Activated CD4-positive, alpha-beta T cell treated with anti-CD3 and anti-CD28 coated beads, Interleukin-2, amount 10 ng/mL, durations not matched to agents 24 days and 14 days (primary cell): ENCODE measurements at regions not wholly inside any gene's neighbourhood (a gene's known extent, or its start where the extent isn't known, plus 50 kb on each side); places are given as distances from the start of the nearest gene placed in this dataset.

Experiments
- DNase-seq: peaks from one replicate; pipeline ENCODE4 v3.0.0; 2022
- H3K27ac Mint-ChIP-seq: one replicate; pipeline ENCODE4 v1.8.0; 2022; ENCODE audit warnings: mild to moderate bottlenecking, mixed read lengths
- H3K27me3 Mint-ChIP-seq: one replicate; pipeline ENCODE4 v1.8.0; 2022; ENCODE audit warnings: mixed read lengths
- H3K36me3 Mint-ChIP-seq: one replicate; pipeline ENCODE4 v1.8.0; 2022; ENCODE audit warnings: low read depth, mild to moderate bottlenecking, mixed read lengths
- H3K4me1 Mint-ChIP-seq: one replicate; pipeline ENCODE4 v1.8.0; 2021; ENCODE audit warnings: mixed read lengths
- H3K4me3 Mint-ChIP-seq: one replicate; pipeline ENCODE4 v1.8.0; 2022; ENCODE audit warnings: mild to moderate bottlenecking, moderate library complexity, mixed read lengths
- H3K9me3 Mint-ChIP-seq: one replicate; pipeline ENCODE4 v1.8.0; 2021; ENCODE audit warnings: mixed read lengths
- intact Hi-C: fragments of 100-400 bp; cut with micrococcal nuclease; formaldehyde crosslinking; loops from one replicate; pipeline ENCODE4 v1.15.1; 2023

DNA sequence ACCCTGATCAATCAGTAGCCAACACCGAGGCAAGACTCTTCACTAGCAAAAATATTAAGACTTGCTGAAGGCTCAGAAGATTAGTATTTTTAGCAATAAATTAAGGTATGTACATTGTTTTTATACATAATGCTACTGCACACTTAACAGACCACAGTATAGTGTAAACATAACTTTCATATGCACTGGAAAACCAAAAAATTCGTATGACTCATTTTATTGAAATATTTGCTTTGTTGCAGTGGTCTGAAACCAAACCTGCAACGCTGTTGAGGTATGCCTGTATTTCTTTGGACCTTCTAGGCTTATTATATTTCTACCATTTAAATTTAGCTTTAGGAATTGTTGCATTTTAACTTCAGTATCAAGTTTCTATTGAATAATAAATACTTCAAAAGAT is 65.8 kb upstream of the BCL9 start:
- Mint-ChIP-seq H3K4me1 (no peaks in the 10 kb centered on the region), H3K27me3 (peaks cover 7% of the 10 kb centered on the region), H3K4me3 (no peak overlapping the region), H3K36me3 (no peaks in the 10 kb centered on the region), H3K9me3 (no peaks in the 10 kb centered on the region), H3K27ac (no peak overlapping the region)
- DNase-seq, result no peak
- intact Hi-C loops, result no loop called here

DNA sequence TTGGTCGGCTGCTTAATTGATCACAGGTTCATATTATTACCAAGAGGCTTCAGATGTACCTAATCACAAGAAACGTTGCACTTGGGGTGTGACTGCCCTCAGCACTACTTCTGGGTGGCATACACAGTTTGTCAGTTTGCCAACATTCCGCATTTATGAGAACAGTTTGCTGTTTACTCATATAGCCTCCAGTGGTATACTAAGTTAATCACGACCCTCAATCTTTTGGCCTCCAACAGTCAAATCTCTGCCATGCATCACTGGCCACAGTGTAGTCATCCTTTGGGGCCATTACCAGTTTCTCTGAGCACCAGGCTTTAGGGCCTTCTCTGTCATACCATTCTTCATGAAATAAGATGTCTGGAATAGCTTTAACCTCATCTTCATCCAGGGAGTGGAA is 62.8 kb upstream of the BCL9 start:
- intact Hi-C loops, result no loop called here

DNA sequence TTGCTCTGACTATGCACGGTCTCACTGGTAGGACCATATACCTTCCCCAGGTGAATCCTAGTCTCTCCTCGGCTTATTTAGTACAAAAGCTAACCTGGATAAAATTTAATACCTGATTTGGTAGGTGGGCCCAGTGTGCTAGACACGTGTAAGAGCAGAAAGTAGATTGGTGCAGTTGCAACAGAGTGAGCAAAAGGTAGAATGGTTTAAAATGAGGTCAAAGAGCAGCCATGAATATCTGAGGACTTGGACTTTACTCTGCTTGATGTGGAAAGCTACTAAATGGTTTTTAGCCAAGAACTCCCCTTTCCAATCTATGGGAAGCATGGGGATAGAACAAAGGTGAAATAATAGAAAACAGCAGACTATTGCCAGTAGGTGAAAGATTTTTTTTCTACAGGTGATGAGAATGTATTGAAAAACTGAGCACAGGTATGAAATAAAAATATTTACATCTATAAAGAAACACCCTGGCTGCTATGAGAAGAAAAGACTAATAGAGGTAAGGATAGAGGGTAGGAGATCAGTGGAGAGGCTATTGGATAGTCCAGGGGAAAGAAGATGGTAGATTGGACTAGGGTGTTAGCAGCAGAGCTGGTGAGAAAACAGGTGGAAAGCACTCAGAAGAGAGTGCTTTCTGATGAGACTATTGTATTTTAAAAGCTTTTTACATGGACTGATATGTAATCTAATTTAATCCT is 61.3 kb upstream of the BCL9 start:
- no peaks in the 10 kb centered on the region for H3K4me1 Mint-ChIP-seq
- no peaks in the 10 kb centered on the region for H3K36me3 Mint-ChIP-seq
- DNase-seq, result no peak
- intact Hi-C loops, result no loop called here
- no peak overlapping the region for H3K27ac Mint-ChIP-seq
- H3K9me3 Mint-ChIP-seq, result no peaks in the 10 kb centered on the region
- peaks cover 9% of the 10 kb centered on the region for H3K27me3 Mint-ChIP-seq
- H3K4me3 Mint-ChIP-seq, result no peak overlapping the region

More for the DNA sequence above, 62.8 kb upstream of the BCL9 start:
- Mint-ChIP-seq H3K9me3 (no peaks in the 10 kb centered on the region), H3K4me3 (no peak overlapping the region), H3K36me3 (no peaks in the 10 kb centered on the region), H3K27ac (no peak overlapping the region), H3K4me1 (no peaks in the 10 kb centered on the region), H3K27me3 (peaks cover 7% of the 10 kb centered on the region)
- no peak for DNase-seq

DNA sequence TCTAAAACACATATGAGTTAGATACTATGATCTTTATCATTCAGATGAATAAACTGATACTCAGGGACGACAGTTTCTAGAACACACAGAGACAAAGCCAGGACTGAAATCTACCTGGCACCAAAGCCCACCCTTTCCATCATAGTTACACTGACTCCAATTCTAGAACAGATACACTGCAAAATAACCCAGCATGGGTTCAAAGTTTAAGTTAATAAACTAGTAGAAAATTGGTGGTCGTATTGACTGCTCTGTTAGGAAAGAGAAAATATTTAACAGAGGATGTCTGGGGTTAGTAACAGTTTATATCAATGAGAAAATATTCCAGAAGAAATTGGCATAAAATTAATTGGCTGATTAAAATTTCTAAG is 60.8 kb upstream of the BCL9 start:
- no peak for DNase-seq
- no peaks in the 10 kb centered on the region for H3K4me1 Mint-ChIP-seq
- intact Hi-C loops, result no loop called here

DNA sequence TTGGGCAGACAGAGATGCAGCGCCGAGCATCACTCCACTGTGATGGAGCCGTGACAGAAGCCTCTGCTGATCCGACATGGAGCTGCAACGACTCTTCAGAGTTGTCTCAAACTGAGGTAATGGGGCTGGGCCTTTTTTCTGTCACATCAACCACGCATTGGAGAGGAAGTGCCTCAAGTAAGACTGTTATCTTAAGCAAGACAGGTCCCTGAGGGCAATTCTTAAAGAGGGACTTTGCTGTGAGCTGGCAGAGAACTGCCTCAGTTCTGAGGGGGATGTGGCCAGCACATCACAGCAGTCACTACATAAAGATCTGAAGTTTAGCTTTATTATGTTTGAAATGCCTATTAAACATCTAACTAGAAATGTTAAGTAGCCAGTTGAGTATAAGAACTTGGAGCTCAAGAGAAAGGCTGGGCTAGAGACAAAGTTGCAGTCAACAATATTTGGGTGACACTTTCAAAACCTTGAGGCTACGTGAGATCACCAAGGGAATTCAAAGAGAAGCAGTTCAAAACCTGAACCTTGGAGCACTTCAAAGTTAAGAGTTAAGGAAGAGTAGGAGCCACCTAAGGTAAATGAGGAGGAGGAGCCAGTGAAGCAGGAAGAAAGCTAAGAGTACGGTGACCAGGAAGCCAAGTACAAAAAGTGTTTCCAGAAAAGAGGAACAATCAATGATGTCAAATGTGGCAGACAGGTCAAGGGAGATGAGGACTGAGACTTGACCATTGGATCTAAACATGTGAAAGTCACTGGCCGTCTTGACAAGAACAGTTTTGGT is 54.2 kb upstream of the BCL9 start:
- Mint-ChIP-seq H3K27ac (no peak overlapping the region), H3K27me3 (peaks cover 15% of the 10 kb centered on the region), H3K4me1 (no peaks in the 10 kb centered on the region), H3K9me3 (no peaks in the 10 kb centered on the region), H3K4me3 (no peak overlapping the region), H3K36me3 (no peaks in the 10 kb centered on the region)
- intact Hi-C loops, result no loop called here
- no peak for DNase-seq

More for the DNA sequence above, 60.8 kb upstream of the BCL9 start:
- H3K27ac Mint-ChIP-seq, result no peak overlapping the region
- no peak overlapping the region for H3K4me3 Mint-ChIP-seq
- no peaks in the 10 kb centered on the region for H3K36me3 Mint-ChIP-seq
- no peaks in the 10 kb centered on the region for H3K9me3 Mint-ChIP-seq
- H3K27me3 Mint-ChIP-seq, result peaks cover 9% of the 10 kb centered on the region

DNA sequence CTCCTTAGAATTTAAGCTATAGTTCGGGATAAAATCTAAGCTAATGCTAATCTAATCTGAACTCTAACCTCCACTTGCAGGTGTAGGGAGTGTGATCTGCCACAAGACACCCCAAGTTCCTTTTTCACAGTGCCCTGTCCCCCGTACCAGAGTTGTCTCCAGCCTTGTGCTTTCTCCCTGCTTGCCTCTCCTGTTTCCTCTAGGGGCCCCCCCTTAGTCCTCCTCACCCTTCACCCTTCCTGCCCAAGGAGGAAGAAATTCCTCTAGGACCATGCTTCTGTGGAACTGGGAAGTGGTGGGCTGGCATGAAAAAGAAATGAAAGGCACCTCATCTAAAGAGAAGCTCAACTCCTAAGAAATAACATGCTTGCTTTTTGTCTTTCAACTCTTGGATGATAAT is 50.2 kb upstream of the BCL9 start:
- no peak for DNase-seq
- Mint-ChIP-seq H3K4me1 (peaks cover 5% of the 10 kb centered on the region), H3K36me3 (no peaks in the 10 kb centered on the region), H3K27me3 (peaks cover 14% of the 10 kb centered on the region), H3K4me3 (no peak overlapping the region), H3K9me3 (no peaks in the 10 kb centered on the region), H3K27ac (no peak overlapping the region)
- intact Hi-C loops, result no loop called here
